Activated naive CD8-positive, alpha-beta T cell treated with anti-CD3 and anti-CD28 coated beads, Interleukin-2, amount 50 U/mL, for 16 hours (primary cell): ENCODE measurements at regions not wholly inside any gene's neighbourhood (a gene's known extent, or its start where the extent isn't known, plus 50 kb on each side); places are given as distances from the start of the nearest gene placed in this dataset.

Experiments used
- DNase-seq: peaks from one replicate; pipeline ENCODE4 v3.0.0-alpha.2; 2020; ENCODE audit warnings: low read depth, low spot score

- DNase-seq, result no peak
These were observed 540.9 kb downstream of the LMO4 start for GRCh38 chr1:87869567-87869966.

GRCh38 chr1:87872189-87872588, 543.5 kb downstream of the LMO4 start:
- DNase-seq, result no peak

GRCh38 chr1:87872692-87873091, 544.0 kb downstream of the LMO4 start:
- DNase-seq, result no peak

- DNase-seq, result no peak
These were observed 550.2 kb downstream of the LMO4 start for GRCh38 chr1:87878873-87879272.

GRCh38 chr1:87880098-87880760, 551.5 kb downstream of the LMO4 start:
- no peak for DNase-seq

GRCh38 chr1:87880764-87881163, 552.1 kb downstream of the LMO4 start:
- DNase-seq, result no peak

- no peak for DNase-seq
These were observed 555.2 kb downstream of the LMO4 start for GRCh38 chr1:87883906-87884305.

GRCh38 chr1:87884581-87884980, 555.9 kb downstream of the LMO4 start:
- no peak for DNase-seq

GRCh38 chr1:87885278-87886025, 556.8 kb downstream of the LMO4 start:
- DNase-seq, result no peak

- no peak for DNase-seq
These were observed 558.4 kb downstream of the LMO4 start for GRCh38 chr1:87887100-87887499.

GRCh38 chr1:87888446-87888845, 559.8 kb downstream of the LMO4 start:
- DNase-seq, result no peak

- DNase-seq, result no peak
These were observed 565.4 kb downstream of the LMO4 start for GRCh38 chr1:87894062-87894461.

- no peak for DNase-seq
These were observed 568.8 kb downstream of the LMO4 start for GRCh38 chr1:87897481-87897880.

- no peak for DNase-seq
These were observed 569.8 kb downstream of the LMO4 start for GRCh38 chr1:87898431-87898830.

- no peak for DNase-seq
These were observed 570.3 kb downstream of the LMO4 start for GRCh38 chr1:87899017-87899416.

GRCh38 chr1:87899746-87900145, 571.1 kb downstream of the LMO4 start:
- no peak for DNase-seq

GRCh38 chr1:87902830-87903229, 574.1 kb downstream of the LMO4 start:
- DNase-seq, result no peak

- DNase-seq, result no peak
These were observed 574.6 kb downstream of the LMO4 start for GRCh38 chr1:87903242-87903641.

GRCh38 chr1:87904651-87905050, 576.0 kb downstream of the LMO4 start:
- DNase-seq, result no peak

GRCh38 chr1:87905651-87906050, 577.0 kb downstream of the LMO4 start:
- DNase-seq, result no peak

GRCh38 chr1:87906078-87906477, 577.4 kb downstream of the LMO4 start:
- no peak for DNase-seq

- no peak for DNase-seq
These were observed 584.7 kb downstream of the LMO4 start for GRCh38 chr1:87913361-87913760.

GRCh38 chr1:87914396-87914795, 585.7 kb downstream of the LMO4 start:
- no peak for DNase-seq
